Left ventricle myocardium superior (tissue), 1 donor: ENCODE measurements at regions not wholly inside any gene's neighbourhood (a gene's known extent, or its start where the extent isn't known, plus 50 kb on each side); places are given as distances from the start of the nearest gene placed in this dataset.

Experiments used
- ATAC-seq: fragments of 200-7000 bp; cut with Tn5 transposase; one replicate; pipeline ENCODE4 v1.9.1; 2020; ENCODE audit warnings: mild to moderate bottlenecking, moderate library complexity
- DNase-seq: peaks from one replicate; pipeline ENCODE4 v3.0.0-alpha.2; 2020
- intact Hi-C: fragments of 100-400 bp; cut with micrococcal nuclease; formaldehyde crosslinking; loops from one replicate; pipeline ENCODE4 v1.11.0; 2022
- donor health status: DM: no; HTN: yes; CAD: no; lungs with severe emphysema.

DNA sequence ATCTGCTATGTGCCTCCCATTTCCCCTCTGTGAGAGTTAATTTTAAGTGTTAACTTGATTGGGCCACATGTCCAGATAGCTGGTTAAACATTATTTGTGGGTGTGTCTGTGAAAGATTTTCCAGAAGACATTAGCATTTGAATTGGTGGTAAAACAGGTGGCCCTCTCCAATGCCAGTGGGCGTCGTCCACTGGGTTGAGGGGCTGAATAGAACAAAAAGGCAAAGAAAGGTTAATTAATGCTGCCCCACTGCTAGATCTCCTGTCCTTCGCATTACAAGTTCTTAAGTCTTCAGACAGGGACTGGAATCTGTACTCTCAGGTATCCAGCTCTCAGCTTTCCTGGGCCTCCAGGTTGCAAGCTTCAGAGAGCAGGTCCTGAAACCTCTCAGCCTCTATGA, 1160.9 kb upstream of the LRRN3 start:
- ATAC-seq (no peak), DNase-seq (no peak)
- intact Hi-C loops, result no loop called here

DNA sequence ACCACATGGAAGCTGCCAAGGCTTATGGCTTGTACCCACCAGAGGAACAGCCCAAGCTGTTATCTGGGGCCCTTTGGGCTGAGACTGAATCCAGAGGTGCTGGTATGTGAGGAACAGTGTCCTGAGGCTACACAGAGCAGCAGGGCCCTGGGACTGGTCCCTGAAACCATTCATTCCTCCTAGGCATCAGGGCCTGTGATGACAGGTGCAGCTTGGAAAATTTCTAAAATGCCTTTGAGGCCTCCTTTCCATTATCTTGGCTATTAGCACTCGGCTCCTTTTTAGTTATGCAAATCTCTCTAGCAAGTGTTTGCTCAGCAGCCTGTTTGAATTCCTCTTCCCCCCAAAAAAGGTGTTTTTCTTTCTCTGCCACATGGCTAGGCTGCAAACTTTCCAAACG, 1151.7 kb upstream of the LRRN3 start:
- DNase-seq, result no peak
- intact Hi-C loops, result no loop called here
- no peak for ATAC-seq

DNA sequence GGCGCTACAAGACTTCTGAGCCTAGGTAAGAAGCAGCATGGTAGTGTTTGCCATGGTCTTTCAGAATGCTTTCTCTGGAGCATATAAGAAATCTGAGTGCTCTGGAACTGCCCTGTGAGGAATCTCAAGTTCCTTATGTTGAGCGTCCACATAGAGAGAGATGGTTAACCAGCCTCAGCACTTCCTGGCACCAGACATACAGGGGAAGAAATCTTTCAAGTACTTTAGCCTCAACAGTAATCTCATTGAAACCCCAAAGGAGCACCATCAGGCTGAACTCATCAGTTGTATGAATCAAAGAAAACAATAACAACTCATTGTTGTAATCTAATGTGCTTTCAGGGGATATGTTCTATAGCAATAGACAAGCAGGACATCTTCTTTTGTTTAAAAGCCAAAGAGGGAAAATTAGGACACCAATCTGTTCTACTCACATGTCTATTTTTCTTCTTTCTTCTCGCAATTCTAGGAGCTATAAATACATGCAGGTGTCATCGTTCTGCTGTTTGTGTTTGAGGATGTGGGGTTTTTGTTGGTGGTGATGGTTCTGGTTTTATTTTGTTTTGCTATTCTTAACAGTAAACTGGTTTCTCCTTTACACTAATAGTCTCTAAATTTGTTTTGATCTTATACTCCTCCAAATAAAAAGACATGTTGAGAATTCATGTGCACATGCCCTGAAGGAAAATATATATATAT, 1145.0 kb upstream of the LRRN3 start:
- intact Hi-C loops, result no loop called here
- DNase-seq (no peak), ATAC-seq (no peak)

DNA sequence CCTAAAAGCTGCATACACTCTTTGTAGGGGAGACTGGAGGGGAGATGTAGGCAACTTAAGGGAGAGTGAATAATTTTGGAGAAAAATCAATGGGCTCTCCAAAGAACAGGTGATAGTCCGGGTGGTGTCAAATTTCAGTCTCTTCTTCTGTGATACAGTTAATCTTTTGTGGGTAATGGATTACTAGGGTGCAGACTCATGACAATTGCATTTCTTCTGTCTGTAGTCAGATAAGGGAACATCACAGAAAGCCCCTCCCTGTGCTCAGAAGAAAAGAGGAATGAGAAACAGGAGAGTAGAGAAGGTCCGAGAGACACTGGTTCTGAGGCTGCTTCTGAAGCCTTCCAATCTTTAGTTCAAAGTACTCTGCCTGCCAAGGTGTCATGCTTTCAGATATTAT, 1140.7 kb upstream of the LRRN3 start:
- intact Hi-C loops, result no loop called here
- DNase-seq (no peak), ATAC-seq (no peak)

DNA sequence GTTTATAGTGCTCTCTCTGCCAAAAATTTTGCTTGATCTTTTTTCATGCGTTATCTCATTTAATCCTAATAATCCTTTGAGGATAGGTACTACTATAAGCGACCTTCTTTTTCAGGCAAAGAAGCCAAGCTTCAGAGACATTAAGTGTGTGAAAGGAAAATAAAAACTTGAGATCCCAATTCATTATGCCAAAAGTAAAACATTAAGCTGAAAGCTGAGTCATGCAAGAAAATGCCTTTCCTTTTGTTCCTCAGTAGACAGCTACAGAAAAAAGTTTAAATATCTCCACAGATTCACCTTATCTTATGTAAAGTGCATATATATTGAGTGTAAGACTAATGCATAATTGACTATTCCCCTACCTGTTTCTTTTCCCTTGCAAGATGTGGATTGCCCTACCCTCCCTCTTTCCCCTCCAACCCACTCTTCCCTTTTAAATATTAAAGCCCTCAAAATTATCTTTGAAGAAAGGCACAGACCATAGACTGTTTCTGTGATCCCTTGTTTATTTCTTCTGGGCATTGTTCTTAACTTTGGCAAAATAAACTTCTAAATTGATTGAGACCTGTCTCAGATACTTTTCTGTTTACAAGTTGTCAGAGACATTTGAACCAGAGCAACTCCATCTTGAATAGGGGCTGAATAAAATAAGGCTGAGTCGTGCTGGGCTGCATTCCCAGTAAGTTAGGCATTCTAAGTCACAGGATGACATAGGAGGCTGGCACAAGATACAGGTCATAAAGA, 1139.9 kb upstream of the LRRN3 start:
- DNase-seq (no peak), ATAC-seq (no peak)
- intact Hi-C loops, result no loop called here

DNA sequence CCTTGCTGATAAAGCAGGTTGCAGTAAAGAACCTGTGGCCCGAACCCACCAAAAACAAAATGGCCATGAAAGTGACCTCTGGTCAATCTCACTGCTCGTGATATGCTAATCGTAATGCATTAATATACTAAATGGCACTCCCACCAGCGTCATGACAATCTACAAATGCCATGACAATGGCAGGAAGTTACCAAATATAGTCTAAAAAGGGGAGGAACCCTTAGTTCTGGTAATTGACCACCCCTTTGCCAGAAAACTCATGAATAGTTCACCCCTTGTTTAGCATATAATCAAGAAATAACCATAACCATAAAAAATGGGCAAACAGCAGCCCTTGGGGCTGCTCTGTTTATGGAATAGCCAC, 1139.4 kb upstream of the LRRN3 start:
- ATAC-seq (no peak), DNase-seq (no peak)
- intact Hi-C loops, result no loop called here

DNA sequence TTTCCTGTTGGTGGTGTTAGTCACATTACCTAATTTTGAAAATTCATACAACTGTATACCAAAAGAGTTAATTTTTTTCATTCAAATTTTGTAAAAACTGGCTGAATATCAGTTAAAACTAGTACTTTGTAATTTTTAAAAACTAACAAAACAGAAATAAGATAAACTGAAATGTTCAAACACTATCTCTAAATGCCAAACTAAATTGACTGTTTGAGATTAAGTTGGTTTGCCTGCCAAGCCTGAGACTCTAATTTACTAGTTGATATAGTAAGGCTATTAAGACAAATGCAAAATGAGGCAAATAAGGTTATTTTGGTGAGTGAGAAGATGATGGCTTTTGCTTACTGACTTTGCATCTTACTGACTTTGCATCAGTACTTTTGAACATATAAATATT, 1134.9 kb upstream of the LRRN3 start:
- intact Hi-C loops, result no loop called here
- DNase-seq (no peak), ATAC-seq (no peak)

DNA sequence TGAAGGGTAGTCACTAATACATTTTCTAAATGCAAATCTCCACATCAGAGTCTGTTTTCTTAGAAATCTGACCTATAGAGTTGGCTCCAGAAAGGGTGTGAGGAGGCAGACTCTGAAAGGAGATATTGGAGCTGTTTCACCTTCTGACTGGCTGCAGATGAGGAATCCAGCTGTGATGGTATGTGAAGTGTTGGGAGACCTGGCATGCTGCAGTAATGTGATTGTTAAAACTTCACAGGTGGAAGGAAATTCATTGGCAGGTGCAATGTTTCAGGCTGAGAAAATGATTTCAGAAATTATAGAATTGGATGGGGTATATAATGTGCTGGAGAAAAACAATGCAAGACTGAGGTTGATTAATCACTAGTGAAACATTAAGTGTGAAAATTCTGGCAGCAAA, 1134.0 kb upstream of the LRRN3 start:
- ATAC-seq, result no peak
- intact Hi-C loops, result no loop called here
- no peak for DNase-seq

DNA sequence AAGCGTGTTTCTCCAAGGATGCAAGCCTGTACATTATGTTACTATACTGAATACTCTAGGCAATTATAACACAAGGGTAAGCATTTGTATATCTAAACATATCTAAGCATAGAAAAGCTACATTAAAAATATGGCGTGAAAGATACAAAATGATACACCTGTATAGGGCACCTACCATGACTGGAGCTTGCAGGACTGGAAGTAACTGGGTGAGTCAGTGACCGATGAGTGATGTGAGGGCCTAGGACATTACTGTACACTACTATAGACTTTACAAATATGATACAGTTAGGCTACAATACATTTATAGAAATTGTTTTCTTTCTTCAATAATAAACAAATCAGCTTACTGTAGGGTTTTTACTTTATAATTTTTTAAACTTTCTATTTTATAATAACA, 1127.2 kb upstream of the LRRN3 start:
- no peak for ATAC-seq
- intact Hi-C loops, result no loop called here
- no peak for DNase-seq

DNA sequence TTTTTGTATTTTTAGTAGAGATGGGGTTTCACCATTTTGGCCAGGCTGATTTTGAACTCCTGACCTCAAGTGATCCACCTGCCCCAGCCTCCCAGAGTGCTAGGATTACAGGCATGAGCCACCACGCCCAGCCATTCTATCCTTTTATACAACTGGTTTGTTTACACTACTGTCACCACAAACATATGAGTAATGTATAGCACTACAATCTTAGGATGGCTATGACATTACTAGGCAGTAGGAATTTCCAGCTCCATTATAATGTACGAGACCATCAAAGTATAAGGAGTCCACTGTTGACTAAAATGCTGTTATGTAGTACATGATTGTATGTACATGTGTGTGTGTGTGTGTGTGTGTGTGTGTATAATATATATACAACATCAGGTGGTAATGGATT, 1126.1 kb upstream of the LRRN3 start:
- intact Hi-C loops, result no loop called here
- DNase-seq (no peak), ATAC-seq (no peak)

DNA sequence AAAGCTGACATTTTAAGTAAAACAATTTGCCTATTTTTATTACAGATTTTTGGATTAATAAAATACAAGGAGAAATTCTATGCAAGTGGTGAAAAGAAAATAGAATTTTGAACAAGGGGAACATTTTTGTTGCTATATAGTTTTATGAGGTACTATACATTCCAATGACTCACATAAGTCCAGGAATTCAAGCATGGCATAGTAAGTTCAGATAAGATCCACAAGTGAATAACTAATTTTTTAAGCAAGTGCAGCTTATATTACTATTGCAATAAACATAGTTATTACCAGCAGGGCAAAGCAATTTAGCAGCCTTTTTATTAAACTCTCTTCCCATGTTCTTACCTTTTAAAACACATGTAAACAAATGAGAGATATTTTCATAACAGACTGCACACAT, 1123.5 kb upstream of the LRRN3 start:
- ATAC-seq (no peak), DNase-seq (no peak)
- intact Hi-C loops, result no loop called here

DNA sequence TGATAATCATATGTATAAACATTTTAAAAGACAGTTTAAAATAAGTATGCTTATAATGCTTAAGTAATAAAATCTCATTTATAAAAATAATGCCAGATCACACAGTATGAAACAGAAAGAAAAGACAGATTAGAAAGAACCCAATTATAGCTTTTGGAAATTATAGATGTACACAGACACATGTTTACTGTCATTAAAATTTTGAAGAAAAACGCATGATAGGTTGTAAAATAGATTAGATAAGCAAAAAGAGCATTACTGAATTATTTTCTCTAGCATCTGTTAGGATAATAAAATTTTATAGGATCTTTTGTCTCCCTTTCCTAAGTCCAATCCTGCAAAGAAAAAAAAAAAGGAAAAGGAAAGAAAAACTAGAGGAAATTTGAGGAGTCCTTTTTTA, 1107.3 kb upstream of the LRRN3 start:
- intact Hi-C loops, result no loop called here
- ATAC-seq, result no peak
- no peak for DNase-seq

DNA sequence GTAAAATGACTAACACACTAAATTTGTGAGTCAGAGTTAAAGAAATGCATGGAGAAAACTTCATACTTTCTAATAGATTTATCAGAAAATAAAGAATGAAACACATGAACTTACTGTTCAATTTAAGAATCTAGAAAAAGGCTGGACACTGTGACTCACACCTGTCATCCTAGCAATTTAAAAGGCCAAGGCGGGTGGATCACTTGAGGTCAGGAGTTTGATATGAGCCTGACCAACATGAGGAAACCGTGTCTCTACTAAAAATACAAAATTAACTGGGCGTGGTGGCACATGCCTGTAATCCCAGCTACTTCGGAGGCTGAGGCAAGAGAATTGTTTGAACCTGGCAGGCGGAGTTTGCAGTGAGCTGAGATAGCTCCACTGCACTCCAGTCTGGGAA, 1106.2 kb upstream of the LRRN3 start:
- DNase-seq (no peak), ATAC-seq (no peak)
- intact Hi-C loops, result no loop called here

DNA sequence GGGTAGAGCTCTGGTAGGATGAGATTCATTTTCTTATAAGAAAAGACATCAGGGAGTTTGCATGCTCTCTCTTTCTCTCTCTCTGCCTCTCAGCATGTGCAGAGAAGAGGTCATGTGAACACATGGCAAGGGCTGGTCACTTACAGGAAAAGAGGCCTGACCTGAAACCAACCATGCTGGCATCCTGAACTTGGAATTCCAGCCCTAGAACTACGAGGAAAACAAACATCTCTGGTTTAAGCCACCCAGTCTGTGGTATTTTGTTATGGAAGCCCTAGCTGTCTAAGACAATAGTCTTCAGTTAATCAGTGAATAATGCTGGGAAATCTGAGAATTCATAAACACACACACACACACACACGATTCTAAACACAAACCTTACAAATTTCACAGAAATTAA, 1104.2 kb upstream of the LRRN3 start:
- no peak for ATAC-seq
- intact Hi-C loops, result no loop called here
- DNase-seq, result no peak

DNA sequence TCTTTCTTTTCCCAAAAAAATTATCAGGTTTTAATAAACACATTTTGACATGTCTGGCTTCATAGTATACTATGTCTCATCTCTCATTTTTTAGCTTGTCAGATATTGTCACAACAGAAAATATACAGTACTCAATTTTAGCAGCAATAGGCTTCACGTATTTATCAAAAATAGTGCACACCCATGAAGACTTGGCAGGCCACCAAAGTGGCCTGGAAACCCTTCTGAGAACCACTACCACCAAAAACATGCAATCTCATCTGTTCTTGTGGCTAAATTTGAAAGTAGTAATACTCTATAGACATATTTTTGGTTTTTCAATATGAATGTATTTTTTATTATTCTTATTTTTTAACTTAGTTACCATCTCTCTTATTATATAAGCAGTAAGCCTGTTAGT, 1094.5 kb upstream of the LRRN3 start:
- intact Hi-C loops, result no loop called here
- DNase-seq, result no peak
- no peak for ATAC-seq

DNA sequence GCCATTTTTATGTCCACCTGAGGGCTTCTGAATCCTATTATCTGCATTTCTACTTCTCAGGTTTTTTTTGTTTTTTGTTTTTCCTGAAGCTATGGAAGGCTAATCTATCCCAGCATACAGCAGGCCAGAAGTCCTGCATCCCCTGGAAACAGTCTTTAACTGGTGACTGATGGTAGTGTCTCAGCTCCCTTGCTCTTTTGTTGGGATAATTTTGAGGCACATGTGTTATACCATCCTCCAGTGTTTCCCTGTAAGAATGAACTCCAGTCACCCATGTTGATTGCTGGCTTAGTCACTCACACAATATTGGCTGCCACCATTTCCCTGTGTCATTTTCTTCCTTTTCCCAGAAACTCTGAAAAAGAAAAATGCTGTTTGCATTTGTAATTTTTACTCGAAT, 1094.0 kb upstream of the LRRN3 start:
- intact Hi-C loops, result no loop called here
- DNase-seq, result no peak
- no peak for ATAC-seq

DNA sequence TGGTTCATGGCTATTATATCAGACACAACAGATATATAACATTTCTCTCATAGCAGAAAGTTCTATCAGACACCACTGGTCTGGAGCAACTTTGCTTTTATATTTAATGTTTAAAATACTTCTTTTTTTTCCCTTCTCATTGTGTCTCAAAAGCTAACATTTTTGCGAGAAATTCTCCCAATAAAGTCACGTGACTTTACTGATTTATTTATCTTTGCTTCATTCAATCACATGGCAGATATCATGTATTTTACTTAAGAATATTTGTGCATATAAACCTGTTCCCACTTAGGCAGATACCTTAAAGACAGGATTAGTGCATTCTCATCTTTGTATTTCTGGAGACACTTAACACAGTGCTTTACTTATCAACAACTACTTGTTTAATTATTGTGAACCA, 1093.1 kb upstream of the LRRN3 start:
- intact Hi-C loops, result no loop called here
- no peak for ATAC-seq
- no peak for DNase-seq

DNA sequence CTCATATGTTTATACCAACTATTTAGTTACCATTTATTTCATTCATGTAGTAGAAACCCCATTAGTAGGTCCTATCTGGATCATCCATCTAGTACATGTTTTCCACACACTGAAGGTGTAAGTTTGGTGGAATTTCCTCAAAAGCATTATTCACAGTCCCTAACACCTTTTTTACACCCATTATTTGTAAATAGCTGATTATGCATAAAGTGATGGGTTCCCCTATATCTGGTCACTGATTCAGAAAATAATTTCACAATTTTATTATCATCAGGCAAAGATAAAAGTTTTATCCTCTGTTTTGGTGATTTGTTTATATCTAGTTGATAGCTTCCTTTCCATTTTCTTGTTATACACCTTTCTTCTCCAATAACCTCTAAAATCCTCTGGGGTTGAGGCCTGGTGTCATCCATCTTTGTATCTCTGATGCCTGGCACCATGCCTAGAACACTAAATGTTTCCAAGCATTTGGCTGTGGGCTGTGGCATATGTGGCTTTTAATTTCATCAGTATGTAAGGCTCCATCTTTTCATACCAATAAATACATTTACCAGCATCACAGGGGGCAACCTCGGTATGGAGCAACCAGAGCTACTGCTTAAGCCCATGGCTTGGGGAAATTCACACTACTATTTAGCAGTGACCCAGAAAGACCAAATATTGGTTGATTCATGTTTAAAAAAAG, 1089.5 kb upstream of the LRRN3 start:
- intact Hi-C loops, result no loop called here
- no peak for DNase-seq
- ATAC-seq, result no peak

DNA sequence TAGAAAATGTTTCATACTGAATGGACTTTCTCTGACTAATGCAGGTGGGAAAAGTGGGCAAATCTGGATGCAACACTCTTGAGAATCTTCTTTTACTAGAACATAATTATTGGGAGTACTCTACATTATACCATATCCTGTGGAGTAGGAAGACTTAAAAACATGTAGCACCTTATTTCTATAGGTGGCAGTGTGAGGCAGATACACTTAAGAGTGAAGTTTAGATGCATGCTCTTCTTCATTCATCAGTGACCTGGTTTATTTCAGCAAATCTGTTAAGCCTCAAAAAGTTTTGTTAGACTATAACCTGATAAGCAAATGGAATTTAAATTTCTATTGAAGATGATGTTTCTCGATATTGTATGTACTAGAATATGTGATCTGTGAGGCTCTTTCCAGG, 1087.1 kb upstream of the LRRN3 start:
- intact Hi-C loops, result no loop called here
- DNase-seq (no peak), ATAC-seq (no peak)

DNA sequence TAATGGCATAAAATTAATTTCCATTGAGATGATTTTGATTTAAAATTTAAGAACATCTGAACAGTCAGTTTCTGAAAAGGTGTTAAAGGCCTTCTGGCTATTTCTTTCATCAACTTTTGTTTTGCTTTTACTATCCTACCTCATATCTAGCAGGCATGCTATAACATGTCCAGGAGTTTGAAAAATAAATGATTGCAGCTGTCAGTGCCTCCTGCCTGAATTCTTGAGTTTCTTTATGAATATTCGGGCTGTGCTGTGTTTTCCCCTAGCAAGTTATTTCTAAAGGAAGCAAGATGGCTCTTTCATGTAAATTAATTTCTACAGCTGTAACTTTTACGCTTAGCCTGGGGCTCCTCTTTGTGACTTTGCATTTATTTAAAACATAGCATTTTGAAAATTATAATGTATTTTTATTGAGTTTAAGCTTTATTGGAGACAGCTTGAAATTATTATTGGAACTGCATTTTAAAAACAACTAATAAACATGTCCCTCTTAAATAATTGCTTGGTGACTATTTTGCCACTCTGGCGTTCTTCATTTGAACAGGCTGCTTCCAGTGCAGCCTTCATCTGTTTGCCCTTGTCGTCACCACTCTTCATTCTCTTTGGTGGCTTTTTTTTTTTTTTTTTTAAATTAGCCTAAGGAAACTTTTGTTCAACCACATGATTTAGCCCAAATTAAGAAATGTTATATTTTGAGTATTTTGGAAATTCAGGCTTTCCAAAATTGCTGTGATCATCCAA, 1083.4 kb upstream of the LRRN3 start:
- intact Hi-C loops, result no loop called here
- no peak for DNase-seq
- no peak for ATAC-seq
